MM.1S (cell line): ENCODE measurements at regions not wholly inside any gene's neighbourhood (a gene's known extent, or its start where the extent isn't known, plus 50 kb on each side); places are given as distances from the start of the nearest gene placed in this dataset.

Experiments used
- DNase-seq: peaks from one replicate; pipeline ENCODE4 v3.0.0-alpha.2; 2015
- H2AFZ ChIP-seq: fragments of 300-600 bp; sonication (generic); 2 replicates; pipeline ENCODE4 v1.6.0; 2016; ENCODE audit warnings: antibody characterized with exemption, low read length
- H3F3A ChIP-seq: fragments of 300-600 bp; sonication (generic); 2 replicates; pipeline ENCODE4 v1.6.1; 2016; ENCODE audit warnings: mild to moderate bottlenecking, antibody characterized with exemption, low read length, moderate library complexity, mixed read lengths; ENCODE audit not compliant: insufficient read depth
- H3K27ac ChIP-seq: fragments of 300-600 bp; sonication (generic); 2 replicates; pipeline ENCODE4 v1.5.1; 2016; ENCODE audit warnings: mild to moderate bottlenecking, low read length
- H3K27me3 ChIP-seq: fragments of 300-600 bp; sonication (generic); replicated peaks from 2 replicates; pipeline ENCODE4 v1.6.0; 2016; ENCODE audit warnings: low read length; ENCODE audit not compliant: insufficient read depth
- H3K36me3 ChIP-seq: fragments of 300-600 bp; sonication (generic); replicated peaks from 2 replicates; pipeline ENCODE4 v1.6.1; 2016; ENCODE audit warnings: mild to moderate bottlenecking, low read length, mixed read lengths; ENCODE audit not compliant: insufficient read depth
- H3K4me1 ChIP-seq: fragments of 300-600 bp; sonication (generic); 2 replicates; pipeline ENCODE4 v1.6.1; 2016; ENCODE audit warnings: low read length, mixed read lengths
- H3K4me2 ChIP-seq: fragments of 300-600 bp; sonication (generic); 2 replicates; pipeline ENCODE4 v1.6.0; 2016; ENCODE audit warnings: low read depth, low read length
- H3K4me3 ChIP-seq: fragments of 300-600 bp; sonication (generic); 2 replicates; pipeline ENCODE4 v1.5.1; 2016; ENCODE audit warnings: low read length, mixed read lengths
- H3K79me2 ChIP-seq: fragments of 300-600 bp; sonication (generic); 2 replicates; pipeline ENCODE4 v1.6.1; 2016; ENCODE audit warnings: mixed run types, low read length, mixed read lengths
- H3K9ac ChIP-seq: fragments of 300-600 bp; sonication (generic); 2 replicates; pipeline ENCODE4 v1.6.1; 2016; ENCODE audit warnings: low read length, mixed read lengths
- H3K9me2 ChIP-seq: fragments of 300-600 bp; sonication (generic); replicated peaks from 2 replicates; pipeline ENCODE4 v1.6.1; 2016; ENCODE audit warnings: mild to moderate bottlenecking, low read length, mixed read lengths; ENCODE audit not compliant: insufficient read depth
- H3K9me3 ChIP-seq: fragments of 300-600 bp; sonication (generic); replicated peaks from 2 replicates; pipeline ENCODE4 v1.6.1; 2016; ENCODE audit warnings: mild to moderate bottlenecking, low read length, mixed read lengths; ENCODE audit not compliant: insufficient read depth
- H4K20me1 ChIP-seq: fragments of 300-600 bp; sonication (generic); 2 replicates; pipeline ENCODE4 v1.6.1; 2016; ENCODE audit warnings: mild to moderate bottlenecking, low read length, moderate library complexity, mixed read lengths; ENCODE audit not compliant: insufficient read depth
- CTCF ChIP-seq: fragments of 300-600 bp; sonication (generic); IDR thresholded peaks from 2 replicates; pipeline ENCODE4 v1.5.1; 2016; ENCODE audit warnings: antibody characterized with exemption, low read length, mixed read lengths
- EZH2 ChIP-seq: fragments of 300-600 bp; sonication (generic); optimal IDR thresholded peaks from 2 replicates; pipeline ENCODE3; 2017; ENCODE audit warnings: low read depth, mild to moderate bottlenecking, antibody characterized with exemption, low read length, mixed read lengths
- EZH2phosphoT487 ChIP-seq: fragments of 300-600 bp; sonication (generic); IDR thresholded peaks from 2 replicates; pipeline ENCODE4 v1.6.1; 2018; ENCODE audit warnings: antibody characterized with exemption, low read length

- Histone ChIP-seq H3K9ac (no peak overlapping the region), H3K27me3 (no peaks in the 10 kb centered on the region), H3K36me3 (no peaks in the 10 kb centered on the region), H3K4me2 (no peak overlapping the region), H3F3A (no peaks in the 10 kb centered on the region), H3K27ac (no peak overlapping the region), H3K79me2 (no peaks in the 10 kb centered on the region), H3K4me3 (no peak overlapping the region), H3K4me1 (no peaks in the 10 kb centered on the region), H3K9me2 (no peaks in the 10 kb centered on the region), H4K20me1 (no peaks in the 10 kb centered on the region), H2AFZ (no peak overlapping the region), H3K9me3 (no peaks in the 10 kb centered on the region)
- no peak for DNase-seq
- TF ChIP-seq CTCF: no peak
Measured at GRCh38 chr13:21936674-21937073, 265.8 kb downstream of the FGF9 start.

GRCh38 chr13:21938168-21938567 lies 267.3 kb downstream of the FGF9 start:
- H3F3A ChIP-seq: no peaks in the 10 kb centered on the region
- no peaks in the 10 kb centered on the region for H3K9me3 ChIP-seq
- no peaks in the 10 kb centered on the region for H4K20me1 ChIP-seq
- H3K4me3 ChIP-seq: no peak overlapping the region
- TF ChIP-seq EZH2phosphoT487: no peak
- TF ChIP-seq CTCF: no peak
- TF ChIP-seq EZH2: no peak
- no peak overlapping the region for H2AFZ ChIP-seq
- no peaks in the 10 kb centered on the region for H3K27me3 ChIP-seq
- no peaks in the 10 kb centered on the region for H3K4me1 ChIP-seq
- no peak overlapping the region for H3K27ac ChIP-seq
- H3K4me2 ChIP-seq: no peak overlapping the region
- H3K79me2 ChIP-seq: no peaks in the 10 kb centered on the region
- H3K36me3 ChIP-seq: no peaks in the 10 kb centered on the region
- no peaks in the 10 kb centered on the region for H3K9me2 ChIP-seq
- no peak for DNase-seq
- no peak overlapping the region for H3K9ac ChIP-seq

- no peaks in the 10 kb centered on the region for H3K9me3 ChIP-seq
- H3K4me3 ChIP-seq: no peak overlapping the region
- H3K4me1 ChIP-seq: no peaks in the 10 kb centered on the region
- no peaks in the 10 kb centered on the region for H3K79me2 ChIP-seq
- no peak overlapping the region for H3K4me2 ChIP-seq
- H3K27me3 ChIP-seq: no peaks in the 10 kb centered on the region
- no peak overlapping the region for H2AFZ ChIP-seq
- H3K9ac ChIP-seq: no peak overlapping the region
- no peaks in the 10 kb centered on the region for H3K36me3 ChIP-seq
- H4K20me1 ChIP-seq: no peaks in the 10 kb centered on the region
- H3K27ac ChIP-seq: no peak overlapping the region
- TF ChIP-seq EZH2phosphoT487 (no peak), EZH2 (no peak), CTCF (no peak)
- DNase-seq: no peak
- H3K9me2 ChIP-seq: no peaks in the 10 kb centered on the region
- H3F3A ChIP-seq: no peaks in the 10 kb centered on the region
Measured at GRCh38 chr13:21938636-21939035, 267.8 kb downstream of the FGF9 start.

GRCh38 chr13:21942061-21942460 lies 271.2 kb downstream of the FGF9 start:
- Histone ChIP-seq H3K4me2 (no peak overlapping the region), H3K4me1 (no peaks in the 10 kb centered on the region), H4K20me1 (no peaks in the 10 kb centered on the region), H3K36me3 (no peaks in the 10 kb centered on the region), H3K27ac (no peak overlapping the region), H3K79me2 (no peaks in the 10 kb centered on the region), H3K4me3 (no peak overlapping the region), H3K9me2 (no peaks in the 10 kb centered on the region), H2AFZ (no peak overlapping the region), H3K9ac (no peak overlapping the region), H3F3A (no peaks in the 10 kb centered on the region), H3K9me3 (no peaks in the 10 kb centered on the region), H3K27me3 (no peaks in the 10 kb centered on the region)
- DNase-seq: no peak
- TF ChIP-seq EZH2 (no peak), EZH2phosphoT487 (no peak), CTCF (no peak)
